ENCODE measurements at regions not wholly inside any gene's neighbourhood (a gene's known extent, or its start where the extent isn't known, plus 50 kb on each side); places are given as distances from the start of the nearest gene placed in this dataset.

DNA sequence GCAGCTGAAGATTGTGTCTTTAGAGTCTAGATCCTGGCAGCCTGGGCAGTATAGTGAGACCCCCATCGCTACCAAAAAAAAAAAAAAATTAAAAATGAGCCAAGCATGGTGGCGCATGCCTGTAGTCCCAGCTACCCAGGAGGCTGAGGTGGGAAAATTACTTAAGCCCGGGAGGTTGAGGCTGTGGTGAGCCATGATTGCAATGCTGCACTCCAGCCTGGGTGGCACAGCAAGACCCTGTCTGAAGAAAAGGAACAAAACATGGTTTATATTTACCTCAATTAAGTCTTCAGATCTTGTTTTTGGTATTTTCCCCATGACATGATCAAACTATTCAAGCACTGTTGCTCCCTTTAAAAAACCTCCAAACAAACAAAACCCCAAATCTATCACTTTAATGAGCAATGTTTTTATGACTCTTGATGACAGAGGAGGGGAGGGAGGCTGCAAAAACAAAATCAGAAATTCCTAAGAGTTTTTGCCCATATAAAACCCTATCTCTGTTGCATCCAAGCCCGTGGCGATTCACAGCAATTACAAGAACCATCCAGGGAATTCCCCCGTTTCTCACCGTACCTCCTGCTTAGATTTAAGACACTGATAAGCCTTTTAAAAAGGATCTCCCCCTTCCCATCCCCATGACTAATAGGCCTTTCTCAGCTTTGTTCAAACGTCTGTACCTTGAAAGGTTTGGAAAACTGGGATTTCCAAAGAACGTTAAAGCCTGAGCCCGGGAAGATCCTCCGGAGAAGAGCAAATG lies 259.9 kb downstream of the BMP7 start:
- H3K27me3 Mint-ChIP-seq (ENCODE audit: insufficient read depth): peaks cover 31% of the 10 kb centered on the region
- no peak overlapping the region for H3K4me3 Mint-ChIP-seq
- DNase-seq: no peak

GRCh38 chr20:57007171-57007540 lies 259.3 kb downstream of the BMP7 start:
- Mint-ChIP-seq H3K4me3 (no peak overlapping the region), H3K27ac (no peak overlapping the region), H3K27me3 (ENCODE audit: insufficient read depth) (peaks cover 34% of the 10 kb centered on the region), H3K36me3 (ENCODE audit: low read depth) (no peaks in the 10 kb centered on the region), H3K9me3 (no peaks in the 10 kb centered on the region), H3K4me1 (ENCODE audit: low read depth) (peaks cover 13% of the 10 kb centered on the region; the same call in 1 of the 2 replicates)
- DNase-seq: no peak
- TF ChIP-seq, protein P1, sequence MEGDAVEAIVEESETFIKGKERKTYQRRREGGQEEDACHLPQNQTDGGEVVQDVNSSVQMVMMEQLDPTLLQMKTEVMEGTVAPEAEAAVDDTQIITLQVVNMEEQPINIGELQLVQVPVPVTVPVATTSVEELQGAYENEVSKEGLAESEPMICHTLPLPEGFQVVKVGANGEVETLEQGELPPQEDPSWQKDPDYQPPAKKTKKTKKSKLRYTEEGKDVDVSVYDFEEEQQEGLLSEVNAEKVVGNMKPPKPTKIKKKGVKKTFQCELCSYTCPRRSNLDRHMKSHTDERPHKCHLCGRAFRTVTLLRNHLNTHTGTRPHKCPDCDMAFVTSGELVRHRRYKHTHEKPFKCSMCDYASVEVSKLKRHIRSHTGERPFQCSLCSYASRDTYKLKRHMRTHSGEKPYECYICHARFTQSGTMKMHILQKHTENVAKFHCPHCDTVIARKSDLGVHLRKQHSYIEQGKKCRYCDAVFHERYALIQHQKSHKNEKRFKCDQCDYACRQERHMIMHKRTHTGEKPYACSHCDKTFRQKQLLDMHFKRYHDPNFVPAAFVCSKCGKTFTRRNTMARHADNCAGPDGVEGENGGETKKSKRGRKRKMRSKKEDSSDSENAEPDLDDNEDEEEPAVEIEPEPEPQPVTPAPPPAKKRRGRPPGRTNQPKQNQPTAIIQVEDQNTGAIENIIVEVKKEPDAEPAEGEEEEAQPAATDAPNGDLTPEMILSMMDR (IDR thresholded peaks at IDR 0.05): no peak

More for the DNA sequence above, 259.9 kb downstream of the BMP7 start:
- Mint-ChIP-seq H3K36me3 (ENCODE audit: low read depth) (no peaks in the 10 kb centered on the region), H3K9me3 (no peaks in the 10 kb centered on the region), H3K4me1 (ENCODE audit: low read depth) (peaks cover 13% of the 10 kb centered on the region; the same call in 1 of the 2 replicates), H3K27ac (no peak overlapping the region)
- TF ChIP-seq, protein P1 (IDR thresholded peaks at IDR 0.05): no peak

- H3K4me3 Mint-ChIP-seq: no peak overlapping the region
- TF ChIP-seq, protein P1 (IDR thresholded peaks at IDR 0.05): no peak
- peaks cover 13% of the 10 kb centered on the region; the same call in 1 of the 2 replicates for H3K4me1 Mint-ChIP-seq (ENCODE audit: low read depth)
- H3K27me3 Mint-ChIP-seq (ENCODE audit: insufficient read depth): peaks cover 29% of the 10 kb centered on the region
- no peak overlapping the region for H3K27ac Mint-ChIP-seq
- no peaks in the 10 kb centered on the region for H3K36me3 Mint-ChIP-seq (ENCODE audit: low read depth)
- no peaks in the 10 kb centered on the region for H3K9me3 Mint-ChIP-seq
- DNase-seq: no peak
Measured at GRCh38 chr20:57008217-57008616, 258.2 kb downstream of the BMP7 start.

DNA sequence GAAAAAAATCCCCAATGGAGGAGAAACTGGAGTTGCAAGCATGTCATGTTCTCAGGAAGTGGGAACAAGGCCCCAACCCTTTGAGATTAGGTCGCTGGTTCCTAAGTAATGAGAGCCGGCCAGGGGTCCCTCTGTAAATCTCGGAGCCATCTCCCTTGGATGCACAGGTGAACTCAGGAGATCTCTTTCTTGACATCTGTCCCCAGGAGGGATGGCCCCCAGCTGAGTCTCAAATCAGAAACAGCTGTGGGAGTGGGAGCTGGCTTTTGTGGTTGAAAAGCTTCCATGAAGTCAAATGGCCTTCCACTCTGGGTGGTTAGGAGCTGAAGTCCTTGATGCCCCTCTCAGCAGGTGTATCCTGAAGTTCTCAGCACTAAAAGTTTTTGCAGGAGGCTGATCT lies 257.1 kb downstream of the BMP7 start:
- no peaks in the 10 kb centered on the region for H3K9me3 Mint-ChIP-seq
- TF ChIP-seq, protein P1 (IDR thresholded peaks at IDR 0.05): no peak
- no peaks in the 10 kb centered on the region for H3K36me3 Mint-ChIP-seq (ENCODE audit: low read depth)
- no peak overlapping the region for H3K4me3 Mint-ChIP-seq
- H3K27me3 Mint-ChIP-seq (ENCODE audit: insufficient read depth): peaks cover 19% of the 10 kb centered on the region
- no peak overlapping the region for H3K27ac Mint-ChIP-seq
- H3K4me1 Mint-ChIP-seq (ENCODE audit: low read depth): peaks cover 13% of the 10 kb centered on the region; the same call in 1 of the 2 replicates
- DNase-seq: no peak

- H3K4me1 Mint-ChIP-seq (ENCODE audit: low read depth): peaks cover 13% of the 10 kb centered on the region; the same call in 1 of the 2 replicates
Measured at GRCh38 chr20:57009775-57010174, 256.7 kb downstream of the BMP7 start.

More at GRCh38 chr20:57009775-57010174, 256.7 kb downstream of the BMP7 start:
- Mint-ChIP-seq H3K27ac (no peak overlapping the region), H3K36me3 (ENCODE audit: low read depth) (no peaks in the 10 kb centered on the region), H3K9me3 (no peaks in the 10 kb centered on the region), H3K4me3 (no peak overlapping the region), H3K27me3 (ENCODE audit: insufficient read depth) (peaks cover 19% of the 10 kb centered on the region)
- TF ChIP-seq, protein P1 (IDR thresholded peaks at IDR 0.05): no peak
- no peak for DNase-seq

All from HFFc6 (cell line).